GM12878 (cell line): ENCODE measurements at regions not wholly inside any gene's neighbourhood (a gene's known extent, or its start where the extent isn't known, plus 50 kb on each side); places are given as distances from the start of the nearest gene placed in this dataset.

ENCODE experiments used
- ATAC-seq: fragments of 200-7000 bp; cut with Tn5 transposase; 3 replicates; pipeline ENCODE4 v1.9.1; 2020; ENCODE audit warnings: mild to moderate bottlenecking, moderate library complexity
- BruUV-seq: library from RNA; stranded (reverse); fragments of 400-500 nt; replicated peaks from 2 replicates; lab custom pipeline; 2021; lab: Mats Ljungman, UMichigan
- CTCF ChIA-PET: fragments of 300-600 bp; sonication (Branson Sonifier 250); formaldehyde crosslinking; extraction: SDS; loops from one replicate; lab custom pipeline; 2021; ENCODE audit warnings: inconsistent platforms; lab: Yijun Ruan, JAX
- POLR2A ChIA-PET: fragments of 350-600 bp; formaldehyde crosslinking; extraction: SDS; loops from one replicate; lab custom pipeline; 2021; ENCODE audit warnings: inconsistent platforms; lab: Charles Lee
- RAD21 ChIA-PET: fragments of 300-600 bp; sonication (Branson Sonifier 250); formaldehyde crosslinking; loops from one replicate; lab custom pipeline; 2023; ENCODE audit warnings: antibody characterized with exemption; ENCODE audit not compliant: unreplicated experiment; lab: Charles Lee
- SMC1A ChIA-PET: fragments of 300-600 bp; sonication (Branson Sonifier 250); formaldehyde crosslinking; loops from one replicate; lab custom pipeline; 2023; ENCODE audit not compliant: unreplicated experiment, uncharacterized antibody; lab: Charles Lee
- DNase-seq: peaks from one replicate; pipeline ENCODE4 v3.0.0-alpha.2; 2011; ENCODE audit warnings: low read depth, low spot score
- FAIRE-seq: peaks from 3 replicates; lab custom pipeline; 2011; peaks lifted over from hg19 to GRCh38; lab: Jason Lieb, UNC
- H2AFZ ChIP-seq: 2 replicates; pipeline ENCODE4 v1.6.0; 2011; ENCODE audit warnings: low read depth, low read length, control low read depth; ENCODE audit not compliant: control insufficient read depth
- H3K27ac ChIP-seq: 2 replicates; pipeline ENCODE4 v1.5.1; 2011; ENCODE audit warnings: control low read depth; ENCODE audit not compliant: control insufficient read depth, insufficient read depth
- H3K27me3 ChIP-seq, 2 experiments: replicated peaks in 1 of 2; 2 replicates each; pipeline versions ENCODE4 v1.6.0 to v1.6.1; 2011; ENCODE audit warnings: low read length in 1 of 2; ENCODE audit not compliant: control insufficient read depth in 2 of 2, insufficient read depth in 2 of 2
- H3K36me3 ChIP-seq, 2 experiments: 2 replicates each; pipeline ENCODE4 v1.5.1; 2011; ENCODE audit warnings: low read length in 1 of 2; ENCODE audit not compliant: control insufficient read depth in 2 of 2, insufficient read depth in 2 of 2
- H3K4me1 ChIP-seq: 2 replicates; pipeline ENCODE4 v1.6.1; 2011; ENCODE audit warnings: mild to moderate bottlenecking, low read length, moderate library complexity, mixed read lengths; ENCODE audit not compliant: control insufficient read depth, insufficient read depth
- H3K4me2 ChIP-seq: 2 replicates; pipeline ENCODE4 v1.6.0; 2011; ENCODE audit warnings: control low read depth; ENCODE audit not compliant: control insufficient read depth, insufficient read depth
- H3K4me3 ChIP-seq: fragments of 200-600 bp; sonication (generic); 2 replicates; pipeline ENCODE4 v1.5.1; 2016
- H3K79me2 ChIP-seq: 2 replicates; pipeline ENCODE4 v1.6.0; 2011; ENCODE audit warnings: low read length; ENCODE audit not compliant: control insufficient read depth, insufficient read depth
- H3K9ac ChIP-seq: 2 replicates; pipeline ENCODE4 v1.8.0; 2011; ENCODE audit warnings: low read length, control low read depth, mixed read lengths; ENCODE audit not compliant: control insufficient read depth, insufficient read depth
- H3K9me3 ChIP-seq: replicated peaks from 3 replicates; pipeline ENCODE4 v1.5.1; 2011; ENCODE audit warnings: mild to moderate bottlenecking, low read length; ENCODE audit not compliant: control insufficient read depth, insufficient read depth
- H4K20me1 ChIP-seq: 2 replicates; pipeline ENCODE4 v1.6.0; 2011; ENCODE audit not compliant: control insufficient read depth, insufficient read depth
- BACH1 ChIP-seq: fragments of 450-650 bp; IDR thresholded peaks from 2 replicates; pipeline ENCODE4 v1.6.1; 2017; ENCODE audit warnings: mild to moderate bottlenecking, borderline replicate concordance
- FOS ChIP-seq: IDR thresholded peaks from 3 replicates; pipeline ENCODE4 v1.6.1; 2011; ENCODE audit warnings: borderline replicate concordance; ENCODE audit not compliant: insufficient read length; ENCODE audit errors: extremely low read depth
- LARP7 ChIP-seq: fragments of 450-650 bp; IDR thresholded peaks from 2 replicates; pipeline ENCODE4 v1.6.1; 2017; ENCODE audit warnings: mild to moderate bottlenecking
- MEF2A ChIP-seq: IDR thresholded peaks from 2 replicates; pipeline ENCODE4 v1.6.1; 2011; ENCODE audit warnings: low read depth, mild to moderate bottlenecking, low read length, moderate library complexity; ENCODE audit not compliant: insufficient read depth
- NFYA ChIP-seq: IDR thresholded peaks from 2 replicates; pipeline ENCODE4 v1.6.1; 2011; ENCODE audit warnings: low read depth, mild to moderate bottlenecking, low read length, improper control_type of control experiment, borderline replicate concordance
- NR2C2 ChIP-seq: IDR thresholded peaks from 2 replicates; pipeline ENCODE4 v1.6.1; 2011; ENCODE audit warnings: borderline replicate concordance, low read depth; ENCODE audit not compliant: control insufficient read depth, insufficient read length
- SREBF2 ChIP-seq: IDR thresholded peaks from 2 replicates; pipeline ENCODE4 v1.6.1; 2012; ENCODE audit warnings: mild to moderate bottlenecking, low read length
- YBX1 ChIP-seq: fragments of 450-650 bp; IDR thresholded peaks from 2 replicates; pipeline ENCODE4 v1.6.1; 2016; ENCODE audit warnings: antibody characterized with exemption
- ZNF622 ChIP-seq: fragments of 450-650 bp; IDR thresholded peaks from 2 replicates; pipeline ENCODE4 v1.6.1; 2017; ENCODE audit warnings: mild to moderate bottlenecking, inconsistent platforms
- ZZZ3 ChIP-seq: IDR thresholded peaks from 2 replicates; pipeline ENCODE4 v1.6.1; 2011; ENCODE audit warnings: low read depth; ENCODE audit not compliant: control insufficient read depth, insufficient read length
- WGBS: methylation state at CpG from one replicate; pipeline ENCODE4 v1.1.6; 2016; ENCODE audit warnings: low lambda C conversion rate; ENCODE audit not compliant: insufficient replicate concordance, insufficient coverage; ENCODE audit errors: missing lambda C conversion rate; 5-methylcytosine and 5-hydroxymethylcytosine counted together
- in situ Hi-C: fragments of 300-500 bp; cut with MboI; formaldehyde crosslinking; loops from 9 replicates; pipeline ENCODE4 v1.14.3; 2018; ENCODE audit warnings: mixed read lengths
- intact Hi-C: fragments of 100-400 bp; cut with micrococcal nuclease; formaldehyde crosslinking; loops from one replicate; pipeline ENCODE4 v1.14.2; 2022; ENCODE audit not compliant: unreplicated experiment
- TF ChIP-seq, protein P1 (sequence below): fragments of 450-650 bp; formaldehyde crosslinking; IDR thresholded peaks from 2 replicates; pipeline ENCODE4 v1.4.0; 2020; ENCODE audit warnings: mild to moderate bottlenecking, moderate library complexity
- TF ChIP-seq, protein P2 (sequence below): fragments of 450-650 bp; IDR thresholded peaks from 2 replicates; pipeline ENCODE4 v1.6.1; 2017; ENCODE audit warnings: antibody characterized with exemption, mild to moderate bottlenecking, moderate library complexity

DNA sequence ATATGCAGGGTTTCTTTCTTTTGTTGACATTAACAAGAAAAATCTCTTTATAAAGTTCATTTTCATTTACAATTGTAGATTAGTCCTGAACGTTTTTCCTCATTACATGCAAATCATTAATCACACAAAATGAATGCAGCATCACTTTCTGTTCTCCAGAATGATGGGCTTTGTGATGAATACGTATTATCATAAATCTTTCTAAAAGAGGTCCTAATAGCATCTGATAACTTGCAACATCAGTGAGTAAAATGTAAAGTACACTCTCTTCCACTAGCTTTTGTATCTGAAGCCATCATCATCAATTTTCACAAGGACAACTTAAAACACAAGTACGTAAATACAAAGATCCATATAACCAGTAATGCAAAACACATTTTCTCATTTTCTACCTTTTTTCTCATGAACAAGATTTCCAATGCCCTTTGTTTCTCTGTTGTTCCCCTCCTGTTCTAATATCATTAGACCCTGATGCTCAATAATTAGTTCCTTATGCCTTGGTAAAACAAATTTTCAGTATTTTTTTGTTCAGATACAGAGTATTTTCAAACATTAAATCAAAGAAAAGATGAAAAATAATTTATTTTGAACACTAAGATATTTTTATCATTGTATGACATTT is 437.4 kb upstream of the MIR17HG start:
- Histone ChIP-seq H3K9ac (no peak overlapping the region), H3K36me3 (no peaks in the 10 kb centered on the region), H3K79me2 (no peaks in the 10 kb centered on the region), H3K4me3 (no peak overlapping the region), H3K27ac (no peak overlapping the region), H3K27me3 (no peaks in the 10 kb centered on the region), H3K9me3 (no peaks in the 10 kb centered on the region), H3K4me1 (no peaks in the 10 kb centered on the region), H2AFZ (no peak overlapping the region), H4K20me1 (no peaks in the 10 kb centered on the region), H3K4me2 (no peak overlapping the region)
- 41% methylated on average over 3 of the region's 3 CpGs for WGBS
- DNase-seq = no peak
- ChIA-PET SMC1A (no interaction called here), CTCF (no interaction called here), POLR2A (no interaction called here), RAD21 (no interaction called here)
- no peak for FAIRE-seq
- BruUV-seq = no TSS peak
- ATAC-seq = no peak
- intact Hi-C loops (no loop called here), in situ Hi-C loops (no loop called here)
- no peak for TF ChIP-seq YBX1
- no peak for TF ChIP-seq FOS
- TF ChIP-seq, protein P1, sequence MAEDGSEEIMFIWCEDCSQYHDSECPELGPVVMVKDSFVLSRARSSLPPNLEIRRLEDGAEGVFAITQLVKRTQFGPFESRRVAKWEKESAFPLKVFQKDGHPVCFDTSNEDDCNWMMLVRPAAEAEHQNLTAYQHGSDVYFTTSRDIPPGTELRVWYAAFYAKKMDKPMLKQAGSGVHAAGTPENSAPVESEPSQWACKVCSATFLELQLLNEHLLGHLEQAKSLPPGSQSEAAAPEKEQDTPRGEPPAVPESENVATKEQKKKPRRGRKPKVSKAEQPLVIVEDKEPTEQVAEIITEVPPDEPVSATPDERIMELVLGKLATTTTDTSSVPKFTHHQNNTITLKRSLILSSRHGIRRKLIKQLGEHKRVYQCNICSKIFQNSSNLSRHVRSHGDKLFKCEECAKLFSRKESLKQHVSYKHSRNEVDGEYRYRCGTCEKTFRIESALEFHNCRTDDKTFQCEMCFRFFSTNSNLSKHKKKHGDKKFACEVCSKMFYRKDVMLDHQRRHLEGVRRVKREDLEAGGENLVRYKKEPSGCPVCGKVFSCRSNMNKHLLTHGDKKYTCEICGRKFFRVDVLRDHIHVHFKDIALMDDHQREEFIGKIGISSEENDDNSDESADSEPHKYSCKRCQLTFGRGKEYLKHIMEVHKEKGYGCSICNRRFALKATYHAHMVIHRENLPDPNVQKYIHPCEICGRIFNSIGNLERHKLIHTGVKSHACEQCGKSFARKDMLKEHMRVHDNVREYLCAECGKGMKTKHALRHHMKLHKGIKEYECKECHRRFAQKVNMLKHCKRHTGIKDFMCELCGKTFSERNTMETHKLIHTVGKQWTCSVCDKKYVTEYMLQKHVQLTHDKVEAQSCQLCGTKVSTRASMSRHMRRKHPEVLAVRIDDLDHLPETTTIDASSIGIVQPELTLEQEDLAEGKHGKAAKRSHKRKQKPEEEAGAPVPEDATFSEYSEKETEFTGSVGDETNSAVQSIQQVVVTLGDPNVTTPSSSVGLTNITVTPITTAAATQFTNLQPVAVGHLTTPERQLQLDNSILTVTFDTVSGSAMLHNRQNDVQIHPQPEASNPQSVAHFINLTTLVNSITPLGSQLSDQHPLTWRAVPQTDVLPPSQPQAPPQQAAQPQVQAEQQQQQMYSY (CRISPR knock-in tag) = no peak
- TF ChIP-seq ZZZ3 = no peak
- no peak for TF ChIP-seq NFYA
- no peak for TF ChIP-seq MEF2A
- no peak for TF ChIP-seq ZNF622
- no peak for TF ChIP-seq SREBF2
- TF ChIP-seq, protein P2, sequence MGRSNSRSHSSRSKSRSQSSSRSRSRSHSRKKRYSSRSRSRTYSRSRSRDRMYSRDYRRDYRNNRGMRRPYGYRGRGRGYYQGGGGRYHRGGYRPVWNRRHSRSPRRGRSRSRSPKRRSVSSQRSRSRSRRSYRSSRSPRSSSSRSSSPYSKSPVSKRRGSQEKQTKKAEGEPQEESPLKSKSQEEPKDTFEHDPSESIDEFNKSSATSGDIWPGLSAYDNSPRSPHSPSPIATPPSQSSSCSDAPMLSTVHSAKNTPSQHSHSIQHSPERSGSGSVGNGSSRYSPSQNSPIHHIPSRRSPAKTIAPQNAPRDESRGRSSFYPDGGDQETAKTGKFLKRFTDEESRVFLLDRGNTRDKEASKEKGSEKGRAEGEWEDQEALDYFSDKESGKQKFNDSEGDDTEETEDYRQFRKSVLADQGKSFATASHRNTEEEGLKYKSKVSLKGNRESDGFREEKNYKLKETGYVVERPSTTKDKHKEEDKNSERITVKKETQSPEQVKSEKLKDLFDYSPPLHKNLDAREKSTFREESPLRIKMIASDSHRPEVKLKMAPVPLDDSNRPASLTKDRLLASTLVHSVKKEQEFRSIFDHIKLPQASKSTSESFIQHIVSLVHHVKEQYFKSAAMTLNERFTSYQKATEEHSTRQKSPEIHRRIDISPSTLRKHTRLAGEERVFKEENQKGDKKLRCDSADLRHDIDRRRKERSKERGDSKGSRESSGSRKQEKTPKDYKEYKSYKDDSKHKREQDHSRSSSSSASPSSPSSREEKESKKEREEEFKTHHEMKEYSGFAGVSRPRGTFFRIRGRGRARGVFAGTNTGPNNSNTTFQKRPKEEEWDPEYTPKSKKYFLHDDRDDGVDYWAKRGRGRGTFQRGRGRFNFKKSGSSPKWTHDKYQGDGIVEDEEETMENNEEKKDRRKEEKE = no peak
- TF ChIP-seq LARP7 = no peak
- TF ChIP-seq NR2C2 = no peak
- TF ChIP-seq BACH1 = no peak
